HS-27A (cell line): ENCODE measurements at regions not wholly inside any gene's neighbourhood (a gene's known extent, or its start where the extent isn't known, plus 50 kb on each side); places are given as distances from the start of the nearest gene placed in this dataset.

Source experiments
- DNase-seq: peaks from one replicate; pipeline ENCODE4 v3.0.0-alpha.2; 2012; ENCODE audit warnings: low read depth, missing footprints

DNA sequence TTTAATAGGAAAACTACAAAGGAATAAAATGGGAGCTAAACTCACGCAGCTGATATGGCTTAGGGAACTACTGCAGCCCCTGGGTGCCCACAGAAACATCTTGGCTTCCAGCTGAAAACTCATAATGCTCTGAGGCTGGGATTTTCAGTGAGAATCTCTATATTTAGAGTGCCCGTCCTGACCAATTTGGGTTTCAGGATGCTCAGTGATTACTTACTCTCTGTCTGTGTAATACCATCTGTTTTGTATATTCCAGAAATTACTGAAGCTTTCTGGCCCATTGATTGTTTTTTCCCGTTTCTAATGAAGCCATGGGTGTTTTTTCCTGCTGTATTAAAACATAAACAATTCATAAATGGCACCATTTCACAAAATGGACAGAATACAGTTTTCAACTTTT is 50.6 kb upstream of the ZNF385D start:
- DNase-seq, result no peak

DNA sequence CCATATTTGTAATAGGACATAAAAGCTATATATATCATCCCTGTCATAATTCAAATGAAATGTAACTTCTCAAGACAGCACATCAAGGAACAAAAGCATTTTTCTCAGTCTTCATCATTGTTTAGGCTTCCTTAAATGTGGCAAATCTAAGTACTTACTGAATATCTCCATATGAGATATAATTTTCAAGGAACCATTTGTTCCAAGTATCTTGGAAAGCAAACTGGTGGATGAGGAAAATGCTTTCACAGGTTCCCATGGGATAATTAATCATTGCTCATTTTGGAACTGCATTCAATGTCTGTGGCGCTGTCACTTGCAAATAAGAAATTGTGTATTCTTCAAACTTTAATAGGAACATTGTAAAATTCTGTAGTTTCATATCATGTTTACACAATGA is 52.6 kb upstream of the ZNF385D start:
- DNase-seq, result no peak

DNA sequence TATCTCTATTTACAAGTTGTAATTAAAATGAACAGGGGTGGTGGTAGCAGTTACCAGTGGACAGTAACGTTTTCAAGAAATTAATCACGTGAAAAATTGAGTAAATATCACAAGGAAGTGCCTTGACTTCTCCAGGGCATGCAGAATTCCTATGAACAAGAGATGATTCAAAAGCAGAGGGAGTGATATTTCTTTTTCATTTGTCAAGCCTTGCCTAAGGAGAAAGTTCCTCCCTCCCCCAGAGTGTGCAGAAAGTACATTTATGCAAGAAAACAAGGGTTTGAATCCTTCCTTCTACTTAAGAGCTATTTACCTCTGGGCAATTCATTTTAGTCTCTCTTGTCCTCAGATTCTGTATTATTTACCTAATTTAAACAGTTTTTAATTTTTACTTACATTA is 53.3 kb upstream of the ZNF385D start:
- no peak for DNase-seq

DNA sequence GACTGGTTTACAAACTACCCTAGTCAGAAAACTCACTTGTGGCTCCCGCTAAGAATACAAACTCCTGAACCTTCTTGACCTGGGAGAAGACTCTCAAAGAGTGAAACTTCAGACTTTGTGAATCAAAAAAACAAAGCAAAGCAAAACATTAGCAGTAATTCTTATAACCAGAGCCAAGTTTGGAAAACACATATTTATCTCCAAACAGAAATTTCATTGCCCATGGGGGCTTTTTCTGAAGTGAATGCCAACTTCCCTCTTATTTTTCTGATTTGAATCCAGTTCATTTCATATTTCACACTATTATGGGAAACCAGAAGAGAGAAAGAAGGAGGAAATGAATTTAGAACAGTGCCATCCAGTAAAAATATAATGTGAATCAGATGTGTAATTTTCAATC is 55.7 kb upstream of the ZNF385D start:
- no peak for DNase-seq

DNA sequence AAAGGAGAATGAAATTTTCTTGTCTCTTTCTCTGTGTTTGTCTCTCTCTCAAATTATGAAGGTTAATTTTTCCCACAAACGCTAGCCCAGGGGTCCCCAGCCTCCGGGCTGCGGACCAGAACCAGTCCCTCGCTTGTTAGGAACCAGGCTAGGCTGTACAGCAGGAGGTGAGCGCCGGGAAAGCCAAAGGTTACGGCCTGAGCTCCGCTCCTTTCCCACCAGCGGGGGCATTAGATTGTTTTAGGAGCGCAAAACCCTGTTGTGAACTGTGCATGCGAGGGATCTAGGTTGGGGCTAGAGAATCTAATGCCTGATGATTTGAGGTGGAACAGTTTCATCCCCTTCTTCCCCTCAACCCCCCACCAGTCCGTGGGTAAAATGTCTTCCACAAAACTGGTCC is 74.7 kb upstream of the ZNF385D start:
- no peak for DNase-seq

DNA sequence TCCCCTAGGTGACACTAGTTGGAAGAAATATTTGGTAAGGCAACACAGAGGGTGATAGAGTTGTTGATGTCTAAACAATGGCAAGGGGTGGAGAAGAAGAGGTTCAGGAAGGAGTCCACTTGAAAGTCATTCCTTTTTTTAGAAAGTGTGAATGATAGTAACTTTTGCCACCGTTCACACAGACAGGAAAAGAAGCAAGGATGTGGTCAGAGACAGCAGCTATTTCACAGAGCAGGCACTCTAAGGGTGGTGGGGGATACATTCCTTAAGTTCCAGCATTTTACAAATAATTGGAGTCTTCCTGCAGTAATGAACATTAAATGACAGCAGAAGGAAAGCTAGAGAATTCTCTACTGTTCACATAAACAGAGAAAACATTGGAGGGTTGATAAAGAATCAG is 75.4 kb upstream of the ZNF385D start:
- DNase-seq, result no peak

DNA sequence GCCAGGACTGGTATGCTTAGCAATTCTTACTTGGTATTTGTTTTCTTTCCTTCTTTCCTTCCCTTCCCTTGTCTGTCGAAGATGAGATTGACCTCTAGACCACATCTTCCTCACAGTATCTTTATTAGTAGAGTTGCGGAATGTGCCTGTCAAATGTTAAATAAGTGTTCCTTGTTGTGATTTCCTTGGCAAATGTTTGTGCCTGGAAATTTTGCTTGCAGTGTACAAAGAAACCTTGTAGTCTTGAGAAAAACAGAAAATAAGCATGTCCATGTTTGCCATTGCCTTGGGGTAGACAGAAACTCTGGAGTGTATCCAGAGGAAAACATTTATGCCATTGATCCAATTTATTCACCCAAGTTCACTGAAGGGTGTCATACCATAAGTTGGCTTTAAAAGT is 79.5 kb upstream of the ZNF385D start:
- no peak for DNase-seq

DNA sequence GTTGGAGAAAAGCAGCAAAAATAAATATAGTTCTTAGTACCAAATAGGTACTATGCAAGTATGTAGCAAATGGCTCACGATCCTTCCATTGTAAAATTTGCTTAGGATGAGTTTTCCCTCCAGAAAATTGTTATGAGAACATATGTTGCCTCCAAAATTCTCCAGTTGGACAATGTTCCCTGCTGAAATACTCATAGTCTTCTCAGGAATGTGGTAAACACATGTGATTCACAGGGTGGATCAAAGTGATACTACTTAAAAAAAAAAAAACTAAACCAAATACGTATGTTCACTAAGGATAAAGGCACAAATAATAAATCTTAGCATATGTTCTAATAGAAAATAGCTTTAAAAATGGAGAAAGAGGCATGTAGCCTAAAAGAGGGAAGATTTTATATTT is 84.3 kb upstream of the ZNF385D start:
- peak; percentile 36 for DNase-seq

DNA sequence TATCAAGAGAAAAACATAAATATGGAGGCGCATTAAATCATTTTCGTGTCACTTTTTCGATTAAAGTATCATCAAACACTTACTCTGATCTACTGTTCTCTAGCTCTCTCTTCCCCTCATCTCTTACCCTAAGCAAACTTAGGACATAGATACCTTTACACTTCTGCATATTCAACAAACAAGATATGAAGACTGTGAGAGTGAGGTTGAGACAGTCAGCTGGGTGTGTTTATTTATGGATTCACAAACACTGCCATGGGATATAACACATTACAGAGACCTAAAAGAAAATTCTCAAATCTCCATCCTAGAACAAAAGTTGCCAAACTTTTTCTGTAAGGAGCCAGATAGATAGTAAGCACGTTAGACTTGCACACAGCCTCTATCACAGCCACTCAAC is 85.2 kb upstream of the ZNF385D start:
- no peak for DNase-seq

DNA sequence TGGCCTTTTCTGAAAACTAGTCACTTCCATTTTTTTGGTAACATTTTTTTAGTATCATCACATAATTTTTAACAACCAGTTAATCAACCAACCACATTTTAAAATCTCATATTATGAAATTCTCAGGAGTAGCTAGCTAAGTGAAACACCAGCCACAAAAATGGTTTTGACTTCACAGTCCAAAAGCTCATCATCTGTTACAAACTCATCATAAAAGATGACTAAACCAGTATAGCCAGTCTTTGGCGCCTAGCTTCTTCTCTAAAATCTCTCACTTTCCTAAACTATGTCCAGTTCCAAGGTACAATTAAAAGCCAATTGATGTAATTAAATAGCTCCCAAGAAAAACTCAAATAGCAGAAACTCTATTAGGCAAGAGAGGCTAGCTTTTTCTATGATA is 88.2 kb upstream of the ZNF385D start:
- no peak for DNase-seq

DNA sequence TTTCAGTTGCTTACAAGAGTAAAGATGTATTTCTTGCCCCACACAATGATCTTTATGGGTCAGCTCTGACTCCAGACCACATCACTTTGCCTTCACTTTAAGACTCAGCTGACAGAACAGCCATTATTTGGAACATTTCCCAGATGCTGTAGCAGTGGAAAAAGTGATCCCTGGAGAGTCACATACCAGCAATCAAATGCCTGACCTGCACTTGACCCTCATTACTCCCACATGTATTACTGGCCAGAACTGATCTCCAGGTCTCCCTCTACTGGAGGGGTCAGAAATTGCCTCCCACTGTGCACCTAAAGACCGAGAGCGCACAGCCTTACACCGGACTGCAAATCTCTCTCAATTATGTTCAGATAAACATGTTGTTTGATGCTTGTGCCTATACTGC is 88.6 kb upstream of the ZNF385D start:
- DNase-seq, result peak; percentile 54

DNA sequence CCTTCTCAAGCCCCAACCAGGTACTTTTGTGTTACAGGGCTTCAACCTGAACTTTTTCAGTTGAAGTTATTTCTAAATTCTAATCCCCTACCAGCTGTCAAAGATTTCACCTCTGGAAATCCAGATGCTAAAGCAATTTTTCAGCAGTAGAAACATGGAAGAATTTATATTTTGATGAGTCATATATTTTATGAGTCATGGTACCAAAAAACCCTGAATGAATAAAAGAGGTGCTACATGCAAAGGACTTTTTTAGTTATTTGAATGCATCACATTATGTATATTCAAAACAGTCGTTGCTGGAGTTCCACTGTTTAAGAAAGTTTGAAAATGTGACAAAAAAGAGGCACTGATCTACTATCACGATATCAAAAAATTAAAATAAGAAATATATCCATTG is 96.0 kb upstream of the ZNF385D start:
- peak; percentile 14 for DNase-seq

DNA sequence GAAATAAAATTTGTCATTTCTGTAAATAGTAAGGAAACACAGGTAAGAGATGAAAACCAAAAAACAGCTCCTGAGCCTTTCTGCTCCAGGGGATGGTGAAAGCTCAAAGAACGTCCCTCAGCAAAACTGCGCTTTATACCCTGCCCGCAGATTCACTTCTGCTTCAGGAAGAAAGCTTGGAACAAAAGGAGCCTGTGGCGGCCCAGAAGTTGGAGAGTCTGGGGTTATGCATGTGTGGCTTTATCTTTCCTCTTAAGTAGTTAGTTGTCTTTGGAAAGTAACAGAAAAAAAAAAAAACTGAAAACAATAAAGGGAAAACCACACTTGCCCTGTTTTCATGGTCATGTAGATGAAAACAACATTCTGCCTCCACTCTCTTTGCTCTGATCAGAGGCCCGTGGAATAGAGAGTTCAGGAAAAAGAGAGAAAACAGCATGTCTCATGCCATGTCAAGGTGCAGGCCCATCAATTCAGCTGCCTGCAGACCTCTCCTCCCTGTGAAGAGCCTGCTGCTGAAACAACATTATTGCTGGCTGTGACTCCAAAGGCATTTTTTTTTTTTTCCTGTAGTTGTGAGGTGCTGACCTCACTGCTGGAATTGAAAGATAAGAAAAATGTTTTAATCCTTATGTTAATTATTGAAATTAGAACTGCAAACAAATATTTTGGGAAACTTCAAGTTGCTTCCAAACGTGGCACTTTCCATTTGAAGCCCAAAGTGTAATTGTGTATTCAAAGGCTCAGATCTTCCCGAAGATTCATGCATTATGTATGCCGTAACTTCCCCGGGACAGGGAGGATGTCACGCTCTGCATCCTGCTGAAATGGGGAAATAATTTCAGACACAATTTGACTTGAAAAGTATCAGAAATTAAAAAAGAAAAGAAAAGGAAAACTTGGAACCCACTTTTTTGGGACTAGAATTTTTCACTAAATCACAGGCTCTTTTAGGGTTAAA is 108.4 kb upstream of the ZNF385D start:
- no peak for DNase-seq

DNA sequence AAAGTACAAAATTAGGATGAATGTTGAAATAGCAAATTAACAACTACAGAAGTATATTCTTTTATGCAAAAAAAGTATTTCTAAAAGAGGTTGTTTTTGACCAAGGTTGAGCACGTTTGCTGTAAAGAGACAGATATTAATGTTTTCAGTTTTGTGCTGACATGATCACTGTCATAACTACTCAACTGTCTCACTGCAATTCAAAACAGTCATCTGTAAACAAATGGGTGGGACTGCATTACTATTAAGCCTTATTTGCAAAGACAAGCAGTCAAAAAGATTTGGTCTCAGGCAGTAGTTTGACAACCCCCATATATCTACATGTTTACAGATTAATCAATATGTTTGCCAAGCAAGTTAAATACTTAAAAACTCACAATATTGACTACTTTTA is 109.1 kb upstream of the ZNF385D start:
- DNase-seq, result no peak

DNA sequence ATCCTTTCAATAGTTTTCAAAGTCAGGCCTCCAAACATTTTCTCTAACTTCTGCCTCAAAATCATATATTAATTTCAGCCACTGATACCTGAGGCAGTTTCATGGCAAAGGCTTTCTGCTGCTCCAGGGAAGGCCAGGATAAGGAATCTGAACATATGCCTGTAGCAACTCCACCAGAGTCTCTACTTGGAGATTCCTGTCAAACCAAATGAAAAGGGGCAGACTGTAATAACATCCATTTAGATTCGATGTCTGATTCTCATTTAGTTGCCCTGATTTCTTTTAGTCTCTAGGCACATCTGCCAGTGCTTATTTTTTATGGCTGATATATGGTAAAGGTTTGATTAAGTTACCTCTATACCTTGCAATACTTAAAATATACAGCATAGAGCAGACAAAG is 109.6 kb upstream of the ZNF385D start:
- no peak for DNase-seq

DNA sequence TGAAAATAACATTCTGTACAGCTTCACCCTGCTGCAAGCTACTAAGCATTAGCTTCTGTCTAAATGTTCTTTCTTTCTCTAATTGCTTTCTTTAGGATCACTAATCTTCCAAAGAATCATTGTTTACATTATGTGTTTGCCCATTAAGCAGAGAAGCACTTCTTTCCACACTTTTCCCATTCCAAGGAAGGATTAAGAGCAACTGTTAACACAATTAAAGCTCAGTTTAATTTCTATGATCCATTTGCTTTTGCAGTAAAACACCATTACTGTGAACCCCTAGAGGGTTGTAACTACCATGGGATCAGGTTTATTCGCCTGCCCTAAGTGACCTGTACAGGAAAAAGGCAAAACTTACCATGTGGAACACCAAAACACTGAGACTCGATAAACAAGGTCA is 125.8 kb upstream of the ZNF385D start:
- no peak for DNase-seq

DNA sequence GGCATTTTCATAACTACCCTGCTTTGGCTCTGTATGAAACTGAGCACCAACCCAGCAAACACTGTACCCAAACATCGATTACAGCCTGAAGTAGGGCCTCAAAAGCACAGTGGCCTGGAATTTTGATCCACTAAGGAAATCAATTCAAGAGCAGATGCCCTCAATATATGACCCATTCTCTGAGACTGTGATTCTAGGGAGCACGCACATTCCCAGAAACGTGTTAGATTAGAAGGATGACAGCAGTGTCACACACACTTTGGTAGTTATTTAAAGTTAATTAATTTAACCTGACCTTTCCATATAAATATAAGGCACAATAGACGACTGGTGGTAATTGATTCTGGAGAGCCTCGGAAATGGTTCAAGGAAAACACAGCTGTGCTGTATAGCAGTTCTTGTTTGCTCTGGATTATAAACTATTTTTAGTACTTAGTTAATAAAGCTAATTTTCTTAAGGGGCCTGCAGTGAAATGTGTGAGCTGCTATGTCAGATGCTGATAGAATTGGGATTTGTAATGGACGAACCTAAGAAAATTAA is 126.3 kb upstream of the ZNF385D start:
- no peak for DNase-seq

DNA sequence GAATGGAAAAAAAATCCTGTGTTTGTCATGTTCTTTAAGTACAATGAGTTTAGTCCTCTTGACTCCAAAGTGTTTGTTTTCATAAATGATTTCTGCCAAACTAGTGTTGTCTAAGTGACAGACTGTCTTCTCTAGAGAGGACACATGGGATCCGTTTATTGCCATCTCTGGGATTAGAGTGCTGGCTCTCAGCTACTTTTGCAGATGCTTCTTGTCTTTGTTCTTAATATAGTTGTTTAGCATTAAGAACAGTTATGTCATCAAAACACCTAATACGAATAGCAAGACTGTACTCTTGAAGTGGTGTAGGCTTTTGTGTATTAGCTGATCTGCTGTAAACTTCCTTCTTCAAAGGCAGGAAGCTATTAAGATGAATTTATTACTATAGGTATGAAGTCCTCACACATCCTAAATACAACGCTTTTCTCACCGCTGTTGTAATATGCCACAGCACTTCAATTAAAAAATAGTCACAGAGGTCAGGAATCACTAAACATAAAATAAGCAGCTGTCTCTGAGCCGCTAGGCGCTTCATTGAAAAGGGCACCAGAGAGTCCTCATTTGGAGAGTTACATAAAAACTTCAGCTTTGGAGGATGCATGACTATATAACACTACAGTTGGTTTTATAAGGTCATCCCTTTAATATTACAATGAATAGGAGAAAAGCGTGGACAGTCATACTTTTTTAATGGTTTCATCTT is 128.3 kb upstream of the ZNF385D start:
- no peak for DNase-seq

DNA sequence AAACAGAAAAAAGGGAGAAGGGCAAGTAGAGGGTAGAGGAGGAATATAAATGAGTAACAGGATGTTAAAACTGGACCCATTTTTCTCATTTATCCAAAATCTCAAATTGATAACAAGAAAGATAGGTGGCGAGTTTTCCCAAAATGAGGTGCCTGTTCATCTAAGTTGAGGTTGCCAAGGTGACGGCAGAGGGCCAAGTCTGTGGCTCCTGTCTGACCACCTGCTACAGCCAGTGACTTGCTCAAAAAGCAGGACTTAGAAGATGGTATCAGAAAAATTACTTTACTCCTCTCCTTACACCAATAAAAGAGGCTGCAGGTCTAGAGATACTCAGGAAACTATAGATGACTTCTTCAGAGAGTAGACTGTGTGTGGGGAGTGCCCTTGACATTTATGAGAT is 137.6 kb upstream of the ZNF385D start:
- no peak for DNase-seq

DNA sequence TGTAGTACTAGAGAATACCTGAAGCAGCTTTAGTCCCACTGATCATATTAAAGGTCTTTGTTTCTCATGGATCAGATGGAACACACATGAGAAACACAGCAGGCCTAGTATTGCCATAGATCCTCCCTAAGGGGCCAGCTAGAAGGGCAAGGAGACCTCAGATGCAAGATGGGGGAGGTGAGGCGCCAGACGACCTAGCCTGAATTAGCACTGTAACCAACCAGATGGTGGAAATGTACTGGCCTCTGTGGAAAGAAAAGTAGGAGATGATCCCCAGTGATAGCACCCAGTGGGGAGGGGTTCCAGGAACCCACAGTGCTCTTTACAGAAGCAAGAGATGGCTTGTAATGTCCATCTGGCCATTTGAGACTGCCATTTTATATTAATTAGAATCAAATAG is 138.2 kb upstream of the ZNF385D start:
- DNase-seq, result no peak

DNA sequence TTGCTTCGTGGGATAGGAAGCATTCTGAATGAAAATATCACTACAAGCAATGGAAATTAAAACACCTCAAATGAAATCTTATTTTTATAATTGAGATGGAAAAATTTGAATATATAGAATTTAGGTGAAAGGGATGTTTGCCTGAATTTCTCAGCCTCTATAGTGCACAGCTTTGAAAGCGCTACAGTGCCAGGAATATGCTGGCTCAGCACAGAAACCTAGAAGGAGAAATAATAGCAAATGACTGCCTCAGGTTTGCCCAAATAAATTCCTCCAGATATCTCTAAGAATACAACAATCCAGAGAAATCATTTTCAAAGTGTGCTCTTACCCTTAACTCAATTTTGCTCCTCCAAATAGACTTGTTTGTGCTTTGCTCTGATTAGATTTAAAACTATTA is 141.1 kb upstream of the ZNF385D start:
- no peak for DNase-seq

DNA sequence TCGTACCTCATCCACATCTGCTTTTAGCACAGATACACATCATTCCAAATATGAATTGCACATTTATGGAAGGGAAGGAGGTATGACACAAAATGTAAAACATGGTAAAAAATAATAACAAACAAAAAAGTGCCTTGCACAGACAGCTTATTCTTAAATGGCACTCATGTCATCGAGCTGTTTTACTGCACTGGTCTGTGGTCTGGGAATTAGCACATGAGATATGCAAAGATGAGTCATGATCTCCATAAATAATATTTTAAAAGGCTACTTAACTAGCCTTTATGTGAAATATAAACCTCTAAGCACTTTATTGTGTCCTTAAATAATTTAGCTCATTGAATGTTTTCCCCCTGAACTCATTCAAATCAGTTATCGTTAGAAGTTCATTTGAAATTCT is 142.2 kb upstream of the ZNF385D start:
- DNase-seq, result no peak
